GM12892 (cell line): ENCODE measurements at regions not wholly inside any gene's neighbourhood (a gene's known extent, or its start where the extent isn't known, plus 50 kb on each side); places are given as distances from the start of the nearest gene placed in this dataset.

ENCODE experiments used
- POLR2A ChIP-seq: IDR thresholded peaks from 2 replicates; pipeline ENCODE4 v1.6.1; 2011; ENCODE audit warnings: low read depth, low read length, control low read depth
- TAF1 ChIP-seq: IDR thresholded peaks from 2 replicates; pipeline ENCODE4 v1.6.1; 2011; ENCODE audit warnings: low read depth, mild to moderate bottlenecking, control low read depth, low read length, borderline replicate concordance

- TF ChIP-seq TAF1 (no peak), POLR2A (no peak)
Measured at GRCh38 chr18:52275817-52276216, 64.2 kb upstream of the DCC start.
